HUDEP-2 (cell line): ENCODE measurements at regions not wholly inside any gene's neighbourhood (a gene's known extent, or its start where the extent isn't known, plus 50 kb on each side); places are given as distances from the start of the nearest gene placed in this dataset.

Experiments used
- DNase-seq, 76 experiments: peaks; one replicate each; lab custom pipeline; 2025; ENCODE audit not compliant: unreplicated experiment in 76 of 76; lab: John Stamatoyannopoulos, UW

DNA sequence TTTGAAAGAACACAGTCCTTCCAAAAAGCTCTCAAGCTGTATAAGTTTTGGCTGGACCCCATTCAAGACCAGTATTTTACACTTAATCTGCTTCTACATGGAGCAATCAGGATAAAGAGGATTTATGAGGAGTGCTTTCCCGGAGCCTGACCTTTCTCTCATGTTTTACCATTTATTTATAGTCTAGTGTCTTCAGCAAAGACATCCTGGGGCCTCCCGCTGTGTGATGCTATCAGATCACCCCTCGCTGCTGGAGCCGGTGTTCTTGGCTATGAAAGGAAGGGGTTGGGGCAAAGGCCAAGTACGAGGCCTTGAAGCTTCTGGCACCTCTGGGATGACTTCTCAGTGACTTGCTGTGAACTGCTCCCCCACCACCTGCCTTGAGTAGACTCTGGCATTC is 189.6 kb downstream of the ADAMTS15 start:
- DNase-seq, result no peak

- DNase-seq, result no peak
These were observed 190.2 kb downstream of the ADAMTS15 start for GRCh38 chr11:130638624-130639023.

GRCh38 chr11:130639369-130639768 is 190.9 kb downstream of the ADAMTS15 start:
- no peak for DNase-seq

- DNase-seq, result no peak
These were observed 192.1 kb downstream of the ADAMTS15 start for GRCh38 chr11:130640526-130640925.

GRCh38 chr11:130641876-130642275 is 193.4 kb downstream of the ADAMTS15 start:
- no peak for DNase-seq

GRCh38 chr11:130642994-130643393 is 194.5 kb downstream of the ADAMTS15 start:
- DNase-seq, result no peak

- no peak for DNase-seq
These were observed 195.7 kb downstream of the ADAMTS15 start for GRCh38 chr11:130644187-130644586.

GRCh38 chr11:130645164-130645842 is 196.9 kb downstream of the ADAMTS15 start:
- DNase-seq, result no peak

- DNase-seq, result no peak
These were observed 197.4 kb downstream of the ADAMTS15 start for GRCh38 chr11:130645843-130646197.

- DNase-seq, result no peak
These were observed 198.4 kb downstream of the ADAMTS15 start for GRCh38 chr11:130646881-130647280.

DNA sequence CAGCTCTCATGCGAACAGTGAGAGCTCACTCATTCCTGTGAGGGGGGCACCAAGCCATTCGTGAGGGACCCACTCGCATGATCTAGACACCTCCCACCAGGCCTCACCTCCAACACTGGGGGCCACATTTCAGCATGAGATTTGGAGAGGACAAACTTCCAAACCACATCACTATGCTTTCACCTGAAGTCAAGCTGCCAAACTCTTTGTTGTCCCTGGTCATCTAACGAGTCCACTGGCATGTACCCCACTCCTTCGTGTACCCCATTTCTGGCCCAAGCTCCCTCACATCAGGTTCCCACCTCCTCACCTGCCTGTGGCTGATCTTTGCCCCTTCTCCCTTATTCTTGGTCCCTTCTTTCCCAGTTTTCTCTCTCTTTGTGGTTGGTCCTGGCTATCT is 198.9 kb downstream of the ADAMTS15 start:
- no peak for DNase-seq

DNA sequence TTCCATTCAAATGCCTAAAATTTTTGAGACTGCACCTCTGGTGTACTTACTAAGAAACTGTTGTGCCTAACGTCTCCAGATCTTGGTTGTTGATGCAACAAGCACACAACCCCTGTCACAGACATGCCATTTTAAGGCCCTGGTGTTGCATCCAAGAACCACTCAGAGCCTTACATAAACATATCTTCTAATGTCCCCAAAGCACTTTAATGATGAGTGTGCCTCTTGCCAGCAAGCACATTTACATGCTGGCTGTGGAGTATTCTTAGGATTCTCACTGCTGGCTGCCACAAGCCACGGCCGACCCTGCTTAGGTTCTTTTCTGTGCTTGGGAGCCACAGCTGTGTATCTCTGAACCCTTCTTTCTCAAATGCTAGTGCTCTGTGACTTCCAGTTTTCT is 201.4 kb downstream of the ADAMTS15 start:
- DNase-seq, result no peak

DNA sequence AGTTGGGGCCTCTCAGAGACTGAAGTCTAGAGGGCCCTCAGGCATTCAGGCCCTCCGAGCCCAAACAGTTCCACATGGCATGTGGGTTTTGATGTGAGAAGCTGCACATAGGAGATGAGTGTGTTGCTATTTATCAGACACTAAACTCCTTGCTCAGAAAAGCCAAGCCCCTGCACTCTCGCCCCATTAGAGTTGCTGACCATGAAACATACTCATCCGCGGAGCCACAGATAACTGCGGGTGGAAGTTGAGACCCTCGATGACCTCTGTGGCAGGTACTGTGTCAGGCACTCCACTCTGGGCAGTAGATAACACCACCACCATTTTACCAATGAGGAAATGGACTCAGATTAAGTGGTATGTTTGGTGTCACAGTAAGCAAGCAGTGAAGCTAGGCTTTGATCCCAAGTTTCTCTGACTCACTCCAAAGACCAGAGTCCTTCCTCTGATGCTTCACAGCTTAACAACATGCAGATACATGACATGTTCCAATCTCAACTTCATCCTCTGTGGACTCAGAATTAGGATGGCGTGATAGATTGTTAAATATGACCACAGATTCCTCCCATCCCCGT is 202.1 kb downstream of the ADAMTS15 start:
- no peak for DNase-seq

- DNase-seq, result no peak
These were observed 202.8 kb downstream of the ADAMTS15 start for GRCh38 chr11:130651066-130651855.

GRCh38 chr11:130652671-130653335 is 204.4 kb downstream of the ADAMTS15 start:
- DNase-seq, result no peak

DNA sequence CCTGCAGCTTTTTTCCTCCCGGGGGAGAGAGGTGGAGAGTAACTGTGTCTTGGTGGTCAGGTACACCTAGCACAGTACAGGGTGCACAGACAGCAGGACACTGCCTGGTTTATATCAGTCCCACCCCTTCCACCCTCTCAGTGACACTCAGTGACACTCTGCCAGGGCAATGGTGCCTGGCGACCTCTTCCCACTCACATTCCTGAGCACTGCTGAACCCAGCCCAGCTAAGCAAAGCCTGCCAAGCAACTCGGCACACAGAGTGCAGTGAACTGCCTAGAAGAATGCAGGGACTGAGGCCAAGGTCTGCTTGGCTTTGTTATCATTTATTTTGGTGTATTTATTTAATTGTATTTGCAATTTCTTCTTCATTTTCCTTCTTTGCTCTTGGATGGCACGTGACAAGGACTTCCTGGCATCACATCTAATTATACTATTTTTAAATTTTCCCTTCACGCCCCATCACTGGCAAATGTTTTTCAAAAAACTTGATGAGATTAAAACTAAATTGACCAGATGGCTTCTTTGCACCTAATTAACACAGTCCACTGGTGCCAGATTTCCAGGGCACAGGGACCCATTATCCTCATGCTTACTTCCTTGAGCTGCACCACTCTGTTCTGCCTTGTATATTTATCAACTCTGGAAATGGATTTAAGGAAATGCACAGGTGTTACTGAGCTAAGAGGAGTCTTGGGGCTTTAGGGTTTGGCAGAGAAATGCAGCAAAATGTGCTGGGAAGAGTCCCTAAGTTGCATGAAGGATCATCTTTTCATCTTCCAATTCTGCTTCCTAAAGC is 205.6 kb downstream of the ADAMTS15 start:
- no peak for DNase-seq

GRCh38 chr11:130655300-130655699 is 206.9 kb downstream of the ADAMTS15 start:
- DNase-seq, result no peak

GRCh38 chr11:130666781-130667251 is 218.4 kb downstream of the ADAMTS15 start:
- DNase-seq, result no peak

DNA sequence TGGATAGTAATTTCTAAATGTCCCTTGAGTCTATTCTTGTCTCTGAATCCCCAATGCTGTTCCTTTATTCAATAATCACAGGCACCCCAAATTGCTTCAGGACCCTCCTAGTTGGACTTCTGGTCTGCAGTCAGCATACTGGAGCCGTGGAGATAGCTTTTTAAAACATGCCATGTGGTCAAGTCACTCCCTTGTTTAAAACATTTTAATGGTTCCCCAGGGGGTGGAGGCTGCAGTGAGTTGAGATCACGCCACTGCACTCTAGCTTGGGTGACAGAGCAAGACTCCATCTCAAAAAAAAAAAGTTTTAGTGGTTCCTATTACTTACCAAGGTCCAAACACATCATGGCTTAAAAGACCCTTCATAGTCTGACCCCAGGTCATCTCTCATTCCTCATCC is 220.3 kb downstream of the ADAMTS15 start:
- DNase-seq, result no peak

GRCh38 chr11:130670200-130670599 is 221.8 kb downstream of the ADAMTS15 start:
- DNase-seq, result no peak
